ENCODE measurements at regions not wholly inside any gene's neighbourhood (a gene's known extent, or its start where the extent isn't known, plus 50 kb on each side); places are given as distances from the start of the nearest gene placed in this dataset.

GRCh38 chr14:81886588-81886987, 352.9 kb upstream of the SEL1L start:
- ChIA-PET CTCF (ENCODE audit: unreplicated experiment) (no interaction called here), POLR2A (no interaction called here)
- BruUV-seq (replicated peaks) = no TSS peak
- no peak overlapping the region for H2AFZ ChIP-seq (ENCODE audit: low read length)
- H3K4me3 ChIP-seq (ENCODE audit: low read depth, low read length, poor library complexity, severe bottlenecking) = no peak overlapping the region
- no peak for DNase-seq (ENCODE audit: low spot score)
- no peaks in the 10 kb centered on the region for H3K4me1 ChIP-seq (ENCODE audit: insufficient read depth, low read length, poor library complexity, severe bottlenecking)
- no peaks in the 10 kb centered on the region for H4K20me1 ChIP-seq (ENCODE audit: insufficient read depth, low read length)
- no peaks in the 10 kb centered on the region for H3K9me3 ChIP-seq (ENCODE audit: low read length)
- no peaks in the 10 kb centered on the region for H3K36me3 ChIP-seq (ENCODE audit: insufficient read depth, low read length)
- intact Hi-C loops (cut with micrococcal nuclease; ENCODE audit: unreplicated experiment) = no loop called here
- no peaks in the 10 kb centered on the region for H3K9me2 ChIP-seq (ENCODE audit: insufficient read depth, low read length)
- no peak overlapping the region for H3K27ac ChIP-seq (ENCODE audit: low read depth, low read length, poor library complexity, severe bottlenecking)
- no peaks in the 10 kb centered on the region for H3K79me2 ChIP-seq (ENCODE audit: insufficient read depth, low read depth, low read length)
- H3K4me2 ChIP-seq (ENCODE audit: low read length) = no peak overlapping the region
- TF ChIP-seq EZH2phosphoT487 (IDR thresholded peaks at IDR 0.05; ENCODE audit: borderline replicate concordance, low read depth, low read length) (no peak), CTCF (conservative IDR thresholded peaks at IDR 0.05; ENCODE audit: low read length) (no peak)

GRCh38 chr14:81889529-81889928, 355.9 kb upstream of the SEL1L start:
- ChIA-PET POLR2A (interaction anchor here (1.1 to 1.6 kb wide), 3 partner anchors 9 to 64 kb away, joined by 3 read pairs; no protein-coding TSS in a partner anchor), CTCF (ENCODE audit: unreplicated experiment) (no interaction called here)
- no peak for DNase-seq (ENCODE audit: low spot score)
- no TSS peak for BruUV-seq (replicated peaks)
- Histone ChIP-seq H3K27ac (ENCODE audit: low read depth, low read length, poor library complexity, severe bottlenecking) (no peak overlapping the region), H3K4me1 (ENCODE audit: insufficient read depth, low read length, poor library complexity, severe bottlenecking) (no peaks in the 10 kb centered on the region), H3K9me3 (ENCODE audit: low read length) (no peaks in the 10 kb centered on the region), H4K20me1 (ENCODE audit: insufficient read depth, low read length) (no peaks in the 10 kb centered on the region), H2AFZ (ENCODE audit: low read length) (no peak overlapping the region), H3K9me2 (ENCODE audit: insufficient read depth, low read length) (no peaks in the 10 kb centered on the region), H3K36me3 (ENCODE audit: insufficient read depth, low read length) (no peaks in the 10 kb centered on the region), H3K4me3 (ENCODE audit: low read depth, low read length, poor library complexity, severe bottlenecking) (no peak overlapping the region), H3K4me2 (ENCODE audit: low read length) (no peak overlapping the region), H3K79me2 (ENCODE audit: insufficient read depth, low read depth, low read length) (no peaks in the 10 kb centered on the region)
- TF ChIP-seq EZH2phosphoT487 (IDR thresholded peaks at IDR 0.05; ENCODE audit: borderline replicate concordance, low read depth, low read length) (no peak), CTCF (conservative IDR thresholded peaks at IDR 0.05; ENCODE audit: low read length) (no peak)
- intact Hi-C loops (cut with micrococcal nuclease; ENCODE audit: unreplicated experiment) = no loop called here

GRCh38 chr14:81890020-81890419, 356.4 kb upstream of the SEL1L start:
- no peak for DNase-seq (ENCODE audit: low spot score)
- H4K20me1 ChIP-seq (ENCODE audit: insufficient read depth, low read length) = no peaks in the 10 kb centered on the region
- H3K36me3 ChIP-seq (ENCODE audit: insufficient read depth, low read length) = no peaks in the 10 kb centered on the region
- H3K27ac ChIP-seq (ENCODE audit: low read depth, low read length, poor library complexity, severe bottlenecking) = no peak overlapping the region
- TF ChIP-seq EZH2phosphoT487 (IDR thresholded peaks at IDR 0.05; ENCODE audit: borderline replicate concordance, low read depth, low read length) (no peak), CTCF (conservative IDR thresholded peaks at IDR 0.05; ENCODE audit: low read length) (no peak)
- no peaks in the 10 kb centered on the region for H3K9me3 ChIP-seq (ENCODE audit: low read length)
- H3K4me2 ChIP-seq (ENCODE audit: low read length) = no peak overlapping the region
- no peaks in the 10 kb centered on the region for H3K79me2 ChIP-seq (ENCODE audit: insufficient read depth, low read depth, low read length)
- ChIA-PET POLR2A (interaction anchor here (0.7 to 1.6 kb wide), 3 partner anchors 11 to 389 kb away, joined by 3 to 4 read pairs (median 3); no protein-coding TSS in a partner anchor), CTCF (ENCODE audit: unreplicated experiment) (no interaction called here)
- H3K9me2 ChIP-seq (ENCODE audit: insufficient read depth, low read length) = no peaks in the 10 kb centered on the region
- intact Hi-C loops (cut with micrococcal nuclease; ENCODE audit: unreplicated experiment) = no loop called here
- BruUV-seq (replicated peaks) = no TSS peak
- no peak overlapping the region for H3K4me3 ChIP-seq (ENCODE audit: low read depth, low read length, poor library complexity, severe bottlenecking)
- H3K4me1 ChIP-seq (ENCODE audit: insufficient read depth, low read length, poor library complexity, severe bottlenecking) = no peaks in the 10 kb centered on the region
- no peak overlapping the region for H2AFZ ChIP-seq (ENCODE audit: low read length)

All from OCI-LY7 (cell line).